ENCODE measurements at regions not wholly inside any gene's neighbourhood (a gene's known extent, or its start where the extent isn't known, plus 50 kb on each side); places are given as distances from the start of the nearest gene placed in this dataset.
A peak's percentile ranks its signal among the peaks of the same experiment; 100 is the strongest.
"Not testable (repeated sequence)": the region's sequence is repeated elsewhere in the genome, so short reads cannot be mapped to it uniquely, and the experiment has no call there.

GRCh38 chr2:51789918-51790317 is 758.0 kb upstream of the NRXN1 start:
- DNase-seq (ENCODE audit: low read depth in 2 of 2) = peak; percentile 28 to 30

GRCh38 chr2:51782921-51783765 is 751.2 kb upstream of the NRXN1 start:
- DNase-seq (ENCODE audit: low read depth in 2 of 2) = peak; percentile 45 to 55

- no peak for DNase-seq (ENCODE audit: low read depth in 2 of 2)
Measured at GRCh38 chr2:51781691-51782090, 749.8 kb upstream of the NRXN1 start.

GRCh38 chr2:51780353-51780752 is 748.4 kb upstream of the NRXN1 start:
- no peak for DNase-seq (ENCODE audit: low read depth in 2 of 2)

DNA sequence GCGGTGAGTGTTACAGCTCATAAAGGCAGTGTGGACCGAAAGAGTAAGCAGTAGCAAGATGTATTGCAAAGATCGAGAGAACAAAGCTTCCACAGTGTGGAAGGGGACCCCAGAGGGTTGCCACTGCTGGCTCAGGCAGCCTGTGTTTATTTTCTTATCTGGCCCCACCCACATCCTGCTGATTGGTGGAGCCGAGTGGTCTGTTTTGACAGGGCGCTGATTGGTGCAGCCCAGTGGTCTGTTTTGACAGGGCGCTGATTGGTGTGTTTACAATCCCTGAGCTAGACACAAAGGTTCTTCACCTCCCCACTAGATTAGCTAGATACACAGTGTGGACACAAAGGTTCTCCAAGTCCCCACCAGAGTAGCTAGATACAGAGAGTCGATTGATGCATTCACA is 747.8 kb upstream of the NRXN1 start:
- DNase-seq (ENCODE audit: low read depth in 2 of 2) = not testable (repeated sequence)

- DNase-seq (ENCODE audit: low read depth in 2 of 2) = no peak
Measured at GRCh38 chr2:51778806-51779205, 746.9 kb upstream of the NRXN1 start.

DNA sequence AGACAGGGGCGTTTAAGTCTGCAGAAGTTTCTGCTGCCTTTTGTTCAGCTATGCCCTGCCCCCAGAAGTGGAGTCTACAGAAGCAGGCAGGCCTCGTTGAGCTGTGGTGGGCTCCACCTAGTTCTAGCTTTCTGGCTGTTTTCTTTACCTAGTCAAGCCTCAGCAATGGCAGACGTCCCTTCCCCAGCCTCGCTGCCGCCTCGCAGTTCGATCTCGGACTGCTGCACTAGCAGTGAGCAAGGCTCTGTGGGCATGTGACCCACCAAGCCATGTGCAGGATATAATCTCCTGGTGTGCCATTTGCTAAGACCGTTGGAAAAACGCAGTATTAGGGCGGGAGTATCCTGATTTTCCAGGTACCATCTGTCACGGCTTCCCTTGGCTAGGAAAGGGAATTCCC is 742.7 kb upstream of the NRXN1 start:
- DNase-seq (ENCODE audit: low read depth in 2 of 2) = not testable (repeated sequence)

- no peak for DNase-seq (ENCODE audit: low read depth in 2 of 2)
Measured at GRCh38 chr2:51760441-51760840, 728.5 kb upstream of the NRXN1 start.

GRCh38 chr2:51758081-51758480 is 726.1 kb upstream of the NRXN1 start:
- no peak for DNase-seq (ENCODE audit: low read depth in 2 of 2)

DNA sequence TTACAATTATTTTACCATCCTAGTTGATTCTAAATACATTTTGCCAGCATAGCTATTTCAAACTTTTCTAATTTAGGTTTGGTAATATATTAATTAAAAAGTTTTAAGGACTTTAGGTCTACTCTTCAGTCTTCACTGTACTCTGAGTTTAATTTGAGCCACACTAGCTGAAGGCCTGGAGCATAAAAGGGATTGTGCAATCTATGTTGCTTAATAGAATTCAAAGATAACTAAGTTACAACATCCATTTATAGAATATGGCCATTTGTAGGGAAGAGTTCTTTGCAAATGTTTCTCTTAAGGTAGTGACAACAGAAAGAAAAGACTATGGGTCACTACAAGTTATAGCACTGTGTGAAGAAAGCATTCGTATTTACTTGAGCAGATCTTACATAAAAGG is 702.2 kb upstream of the NRXN1 start:
- DNase-seq (ENCODE audit: low read depth in 2 of 2) = peak in 1 of 2 experiments; percentile 12

GRCh38 chr2:51723691-51724090 is 691.8 kb upstream of the NRXN1 start:
- no peak for DNase-seq (ENCODE audit: low read depth in 2 of 2)

DNA sequence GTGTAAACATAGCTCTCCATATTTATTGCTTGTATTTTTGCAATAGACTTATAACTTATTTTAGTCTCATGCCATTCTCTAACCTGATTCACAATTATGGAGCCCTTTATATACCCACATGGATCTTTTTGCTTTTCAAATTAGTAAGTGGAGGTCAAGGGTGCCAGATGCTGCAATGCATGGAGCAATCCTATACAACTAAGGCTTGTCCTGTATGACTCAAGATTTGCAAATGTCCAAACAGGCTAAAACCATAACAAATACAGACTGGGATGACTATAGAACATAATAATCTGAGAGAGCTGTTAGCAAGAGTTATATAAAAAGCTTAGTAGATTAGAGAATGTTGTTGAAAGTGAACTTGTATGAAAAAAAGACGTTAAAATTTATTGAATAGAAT is 690.4 kb upstream of the NRXN1 start:
- DNase-seq (ENCODE audit: low read depth in 2 of 2) = peak; percentile 36 to 39

DNA sequence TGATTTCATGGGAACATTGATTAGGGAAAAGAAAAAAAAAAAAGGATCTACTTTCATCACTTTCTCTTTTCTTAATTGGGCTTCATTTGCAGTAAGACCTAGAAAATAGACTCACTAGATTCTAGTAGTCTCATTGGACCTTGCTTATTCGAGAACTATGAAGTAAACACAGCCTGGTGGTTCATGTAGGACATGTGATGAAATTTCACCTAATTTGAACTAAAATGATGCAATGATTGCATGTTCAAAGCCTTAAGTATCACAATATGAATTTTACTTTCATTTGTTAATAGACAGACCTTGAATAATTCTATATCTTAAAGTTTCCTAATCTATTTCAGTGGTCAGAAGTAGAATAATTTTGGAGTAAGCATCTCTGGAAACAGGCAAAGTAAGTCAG is 688.9 kb upstream of the NRXN1 start:
- DNase-seq (ENCODE audit: low read depth in 2 of 2) = no peak

GRCh38 chr2:51718881-51719280 is 686.9 kb upstream of the NRXN1 start:
- no peak for DNase-seq (ENCODE audit: low read depth in 2 of 2)

DNA sequence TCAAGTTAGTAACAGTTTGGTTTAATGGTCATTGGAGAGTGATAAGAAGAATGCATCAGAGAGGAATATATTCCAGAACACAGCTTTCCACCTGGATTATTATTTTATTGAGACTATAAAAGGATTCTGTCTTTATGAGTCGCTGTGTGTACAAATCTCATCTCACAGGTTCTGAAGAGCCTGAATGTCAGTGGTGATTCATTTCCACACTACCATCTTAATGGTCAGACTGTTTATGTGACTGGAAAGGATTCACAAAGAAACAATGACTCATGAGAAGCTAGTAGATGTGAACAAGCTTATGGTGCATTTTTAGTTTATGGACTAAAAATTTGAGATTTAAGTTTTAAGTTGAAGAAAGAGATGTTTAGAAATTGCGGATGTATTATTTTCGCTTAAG is 685.4 kb upstream of the NRXN1 start:
- peak; percentile 53 to 54 for DNase-seq (ENCODE audit: low read depth in 2 of 2)

- peak; percentile 28 to 42 for DNase-seq (ENCODE audit: low read depth in 2 of 2)
Measured at GRCh38 chr2:51711766-51712165, 679.8 kb upstream of the NRXN1 start.

- no peak for DNase-seq (ENCODE audit: low read depth in 2 of 2)
Measured at GRCh38 chr2:51710222-51710621, 678.3 kb upstream of the NRXN1 start.

- DNase-seq (ENCODE audit: low read depth in 2 of 2) = no peak
Measured at GRCh38 chr2:51707625-51708024, 675.7 kb upstream of the NRXN1 start.

DNA sequence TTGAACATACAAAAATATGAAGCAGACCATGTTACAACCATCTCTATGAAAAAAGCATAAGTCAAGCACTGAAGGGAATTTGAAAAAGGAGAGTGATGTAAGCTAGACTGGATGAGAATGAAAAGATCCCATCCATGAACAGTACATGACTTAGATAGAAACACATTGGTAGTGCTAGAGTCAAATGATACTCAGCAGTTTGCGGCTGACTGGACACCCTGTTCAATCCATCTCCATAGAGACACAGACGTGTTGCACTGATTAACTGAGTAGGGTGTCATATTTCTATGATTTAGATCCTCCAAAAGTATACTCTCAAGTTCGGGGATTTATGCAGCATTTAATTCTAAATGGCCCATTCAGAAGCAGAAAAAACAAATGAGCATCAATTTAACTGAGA is 674.3 kb upstream of the NRXN1 start:
- no peak for DNase-seq (ENCODE audit: low read depth in 2 of 2)

GRCh38 chr2:51705417-51705816 is 673.5 kb upstream of the NRXN1 start:
- DNase-seq (ENCODE audit: low read depth in 2 of 2) = no peak

GRCh38 chr2:51698021-51698420 is 666.1 kb upstream of the NRXN1 start:
- no peak for DNase-seq (ENCODE audit: low read depth in 2 of 2)

DNA sequence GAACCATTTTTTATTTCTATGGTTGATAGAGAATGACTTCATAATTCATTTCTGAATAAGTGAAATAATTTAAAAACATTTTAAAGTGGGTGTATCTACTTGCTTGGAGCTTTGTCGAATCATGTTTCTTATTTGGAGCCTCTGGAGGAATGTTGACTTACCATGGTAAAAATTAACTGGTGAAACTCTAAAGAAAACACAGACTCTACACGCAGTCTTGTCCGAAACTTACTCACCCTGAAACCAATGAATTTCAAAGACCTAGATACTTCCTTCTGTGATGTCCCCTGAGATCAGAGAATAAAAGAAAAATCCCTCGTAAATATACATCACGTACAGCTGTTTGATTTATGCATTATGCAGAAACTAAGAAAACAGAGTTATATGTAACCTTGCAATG is 665.2 kb upstream of the NRXN1 start:
- no peak for DNase-seq (ENCODE audit: low read depth in 2 of 2)

DNA sequence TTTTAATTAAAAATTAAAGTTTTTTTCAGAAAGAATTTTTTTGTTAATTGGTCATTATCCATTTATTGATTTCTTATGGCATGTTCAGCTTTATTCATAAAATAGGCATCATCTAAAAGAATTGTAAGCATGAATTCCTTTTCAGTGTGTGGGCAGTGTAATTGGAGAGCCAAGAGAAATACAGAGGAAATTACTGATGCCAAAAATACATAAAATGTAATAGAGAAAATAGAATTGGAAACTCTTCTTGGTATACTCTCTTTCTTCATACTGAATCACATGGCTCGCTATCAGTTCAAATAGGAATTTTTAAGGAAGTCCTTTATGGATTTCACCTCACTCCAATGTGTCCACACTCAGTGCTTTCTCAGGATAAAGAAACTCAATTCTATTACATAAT is 663.6 kb upstream of the NRXN1 start:
- peak in 1 of 2 experiments; percentile 15 for DNase-seq (ENCODE audit: low read depth in 2 of 2)

GRCh38 chr2:51693640-51694039 is 661.7 kb upstream of the NRXN1 start:
- peak in 1 of 2 experiments; percentile 13 for DNase-seq (ENCODE audit: low read depth in 2 of 2)

All from fibroblast of skin of left biceps (primary cell).